GM21381 (cell line): ENCODE measurements at regions not wholly inside any gene's neighbourhood (a gene's known extent, or its start where the extent isn't known, plus 50 kb on each side); places are given as distances from the start of the nearest gene placed in this dataset.

Experiments used
- ATAC-seq: cut with Tn5 transposase; IDR thresholded peaks from one replicate; pipeline ENCODE4 v1.9.1; 2021; ENCODE audit warnings: mild to moderate bottlenecking, moderate library complexity; ENCODE audit not compliant: unreplicated experiment

DNA sequence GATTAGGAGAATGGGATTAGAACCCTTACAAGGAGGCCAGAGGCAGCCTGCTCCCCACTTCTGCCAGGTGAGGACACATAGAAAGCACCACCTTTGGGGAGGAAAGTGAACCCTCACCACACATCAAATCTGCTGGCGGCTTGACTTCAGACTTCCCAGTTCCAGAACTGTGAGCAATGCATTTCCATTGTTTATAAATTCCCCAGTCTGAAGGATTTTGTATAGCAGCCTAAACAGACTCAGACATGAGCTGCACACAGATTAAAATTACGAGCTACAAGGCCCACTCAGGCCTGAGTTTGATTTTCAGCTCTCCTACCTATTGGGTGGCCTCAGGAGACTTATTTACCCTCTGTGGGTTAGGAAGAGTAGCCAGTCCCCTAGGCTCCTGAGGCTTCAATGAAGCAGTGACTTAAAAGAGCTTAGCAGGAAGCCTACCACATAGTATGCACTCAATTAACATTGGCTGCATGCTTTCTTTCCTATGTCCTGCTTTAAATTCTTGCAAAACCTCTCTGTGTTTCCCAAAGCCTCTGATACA is 350.7 kb upstream of the ZMIZ1 start:
- ATAC-seq: no peak

DNA sequence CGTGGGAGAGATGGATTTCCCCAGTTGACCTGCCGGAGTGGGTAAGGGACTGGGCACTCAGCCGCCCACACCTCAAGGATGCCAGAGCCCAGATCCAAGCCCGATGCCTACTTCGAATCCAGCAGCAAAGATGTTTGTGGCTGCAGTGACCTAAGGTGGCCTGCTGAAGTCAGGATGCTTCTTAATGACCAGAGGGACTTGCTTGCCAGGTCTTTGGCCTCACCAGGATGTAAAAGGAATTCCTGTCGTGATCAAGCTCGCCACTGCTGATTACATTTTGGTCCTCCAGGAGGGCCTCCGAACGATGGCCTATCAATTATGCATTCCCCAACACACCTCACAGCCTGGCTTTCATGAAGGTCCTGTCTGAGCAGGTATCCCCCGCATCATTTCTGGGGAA is 349.5 kb upstream of the ZMIZ1 start:
- no peak for ATAC-seq

DNA sequence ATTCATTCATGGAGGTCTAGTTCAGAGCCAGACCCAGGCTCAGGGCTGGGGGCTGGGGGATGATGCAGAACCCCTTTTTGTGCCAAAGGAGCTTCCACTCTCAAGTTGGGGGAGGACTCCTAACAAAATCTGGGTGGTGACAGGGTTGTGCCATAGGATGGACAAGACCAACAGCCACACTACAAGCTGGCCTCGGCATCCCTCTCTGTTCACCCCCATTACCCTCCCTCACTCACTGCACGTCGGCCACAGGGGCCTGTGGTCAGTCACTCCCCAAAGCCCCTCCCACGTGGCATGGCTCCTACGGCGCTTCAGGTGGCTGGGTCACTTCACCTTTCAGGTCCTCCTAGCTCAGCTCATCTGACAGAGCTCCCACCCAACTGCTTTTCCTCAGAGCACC is 348.7 kb upstream of the ZMIZ1 start:
- ATAC-seq: no peak

DNA sequence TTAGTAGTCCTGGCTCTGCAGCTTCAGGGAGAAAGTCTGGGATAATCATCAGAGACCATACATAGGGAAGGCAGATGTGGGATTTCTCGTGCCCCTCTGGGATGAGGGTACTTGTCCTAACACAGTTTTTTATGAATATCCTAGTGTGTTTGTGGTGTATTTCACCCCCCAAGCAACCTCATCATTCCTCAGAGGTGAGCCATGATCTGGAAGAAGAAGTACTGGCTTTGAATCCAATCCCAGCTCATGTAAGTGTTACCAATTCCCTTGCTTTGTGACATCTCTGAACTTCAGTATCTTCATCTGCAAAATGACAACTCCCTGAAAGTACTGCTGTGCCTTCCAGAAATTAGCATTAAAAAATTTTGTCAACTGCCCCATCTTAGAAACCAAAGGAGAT is 347.5 kb upstream of the ZMIZ1 start:
- no peak for ATAC-seq

DNA sequence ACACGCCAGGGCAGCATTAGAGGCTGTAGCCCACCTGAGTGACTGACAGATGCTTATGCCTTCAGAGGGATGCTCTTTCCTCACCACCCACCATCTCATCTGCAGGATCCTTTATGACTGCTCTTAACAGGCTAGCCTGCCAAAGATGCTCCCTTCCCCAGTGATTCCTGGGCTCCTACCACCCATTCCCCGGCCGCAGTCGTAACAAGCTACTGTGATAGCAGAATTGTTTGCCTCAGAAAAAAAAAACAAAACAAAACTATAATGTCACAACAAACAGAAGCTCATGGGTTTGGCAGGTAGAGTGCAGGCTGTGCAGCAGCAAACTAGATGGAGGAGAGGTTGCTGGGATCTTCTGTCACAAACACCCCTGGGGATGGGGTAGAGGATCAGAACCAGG is 343.9 kb upstream of the ZMIZ1 start:
- no peak for ATAC-seq

DNA sequence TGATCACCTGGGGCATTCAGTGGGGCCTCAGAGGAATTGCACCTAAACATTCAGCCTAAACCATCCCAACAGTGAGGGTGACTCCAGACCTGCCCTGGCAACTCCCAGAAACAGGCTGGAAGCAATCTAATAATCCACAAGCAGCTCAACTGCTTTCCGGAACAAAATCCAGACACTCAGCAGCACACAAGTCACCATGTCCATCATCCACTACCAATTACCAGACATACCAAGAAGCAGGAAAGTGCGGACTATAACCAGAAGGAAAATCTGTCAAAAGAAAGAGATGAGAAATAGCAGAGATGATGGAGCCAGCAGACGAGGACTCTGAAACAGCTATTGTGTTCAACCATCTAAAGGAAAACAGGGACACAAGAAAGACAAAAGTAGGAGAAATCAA is 342.6 kb upstream of the ZMIZ1 start:
- no peak for ATAC-seq

DNA sequence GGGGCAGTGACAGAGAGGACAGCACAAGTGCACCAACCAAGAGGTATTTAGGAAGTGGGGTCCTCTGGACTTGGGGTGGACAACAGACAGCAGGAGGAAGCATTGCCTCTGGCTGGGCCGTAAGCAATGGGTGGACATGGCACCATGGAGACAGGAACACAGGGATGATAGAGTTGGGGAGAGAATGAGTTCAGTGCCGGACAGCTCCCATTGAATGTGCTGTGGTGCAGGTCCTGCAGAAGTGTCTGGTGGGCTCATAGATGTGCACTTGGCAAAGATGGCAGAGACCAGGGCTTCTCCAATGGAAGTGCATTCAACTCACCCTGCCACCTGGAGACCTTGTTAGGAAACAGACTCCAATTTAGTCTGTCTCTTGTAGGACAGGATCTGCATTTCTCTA is 341.5 kb upstream of the ZMIZ1 start:
- ATAC-seq: no peak

DNA sequence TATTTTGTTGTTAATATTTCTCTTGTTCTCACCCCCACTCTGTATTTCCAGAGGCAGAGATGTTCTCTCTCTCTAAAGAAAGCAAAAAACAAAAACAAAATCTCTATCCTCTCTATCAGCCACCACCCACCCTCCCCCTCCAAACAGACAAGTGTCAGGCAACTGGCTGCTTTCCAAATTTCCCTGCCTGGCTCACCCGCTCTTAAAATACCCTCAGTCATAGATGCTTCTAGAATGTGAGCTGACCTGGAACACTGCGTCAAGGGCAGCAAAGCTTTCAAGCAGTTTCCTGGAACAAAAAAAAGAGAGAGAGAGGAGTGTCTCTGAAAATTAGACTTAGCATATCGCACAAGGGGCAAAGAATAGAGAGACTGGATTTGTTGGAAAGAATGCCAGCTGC is 341.0 kb upstream of the ZMIZ1 start:
- ATAC-seq: no peak

DNA sequence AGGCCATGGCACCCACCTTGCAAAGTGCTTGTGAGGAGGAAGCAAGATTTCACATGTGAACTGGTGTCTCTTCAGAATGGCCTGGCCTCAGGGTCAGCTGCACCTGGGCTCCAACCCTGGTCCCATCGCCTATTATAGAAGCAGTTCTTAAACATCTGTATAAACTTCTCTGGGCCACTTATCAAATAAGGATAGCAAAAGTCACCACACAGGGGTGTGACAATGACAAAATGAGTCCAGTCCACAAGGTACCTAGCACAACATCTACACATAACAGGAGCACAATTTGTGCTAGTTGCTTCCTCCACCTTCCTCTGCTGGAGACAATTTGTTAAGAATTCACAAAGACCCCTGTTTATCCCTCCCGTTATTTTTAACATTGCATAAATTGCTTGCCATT is 340.6 kb upstream of the ZMIZ1 start:
- ATAC-seq: no peak

DNA sequence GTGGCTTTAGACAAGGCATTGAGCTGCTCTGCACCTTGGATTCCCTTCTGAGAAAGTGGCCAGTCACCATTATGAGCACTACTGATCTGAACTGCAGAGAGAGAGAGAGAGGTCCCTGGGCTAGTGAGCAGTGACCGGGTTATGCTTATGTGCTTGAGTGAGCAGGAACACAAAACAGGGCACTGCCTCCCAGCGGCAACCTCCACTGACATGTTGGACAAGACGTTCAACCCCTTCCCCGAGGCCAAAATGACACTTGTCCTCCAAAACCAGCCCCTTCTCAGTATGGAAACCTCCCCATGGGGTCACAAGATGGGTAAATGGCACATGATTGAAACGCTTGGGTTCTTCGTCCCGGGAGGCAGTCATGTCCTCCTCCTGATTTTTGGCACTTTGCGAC is 339.4 kb upstream of the ZMIZ1 start:
- no peak for ATAC-seq

DNA sequence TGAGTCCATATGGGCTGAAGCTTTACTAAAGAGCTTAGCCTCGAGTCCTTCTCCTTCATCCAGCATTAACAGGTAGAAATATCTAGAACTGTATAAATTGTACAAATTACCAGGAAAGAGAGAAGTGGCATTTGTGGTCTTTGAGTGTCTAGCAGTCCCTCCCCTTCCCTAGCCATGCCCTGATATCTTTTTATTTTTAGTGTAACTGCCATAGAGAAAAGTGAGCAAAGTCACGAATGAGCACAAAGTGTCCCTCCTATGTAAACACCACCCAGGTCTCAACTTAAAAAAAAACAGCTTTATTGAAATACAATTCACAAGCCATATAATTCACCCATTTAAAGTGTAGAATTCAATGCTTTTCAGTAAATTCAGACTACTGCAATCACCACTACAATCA is 339.0 kb upstream of the ZMIZ1 start:
- ATAC-seq: no peak

DNA sequence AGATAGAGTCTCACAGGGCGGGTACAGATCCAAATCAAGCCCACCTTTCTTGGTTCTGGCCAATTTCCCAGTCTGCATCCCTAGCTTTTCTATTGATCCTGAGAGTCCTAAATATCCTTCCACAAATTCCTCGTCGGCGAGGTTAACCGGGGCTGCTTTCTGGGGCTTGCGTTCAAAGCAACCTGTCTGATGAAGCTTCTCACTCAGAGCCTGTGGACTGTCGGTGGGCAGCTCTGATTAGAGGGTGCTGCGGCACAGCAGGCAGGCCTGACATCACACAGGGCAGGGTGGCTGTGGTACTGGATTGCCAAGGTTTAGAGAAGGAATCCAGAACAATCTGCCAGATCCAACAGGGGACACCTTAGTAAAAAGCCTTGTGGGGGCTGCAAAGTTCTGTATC is 338.0 kb upstream of the ZMIZ1 start:
- ATAC-seq: no peak

DNA sequence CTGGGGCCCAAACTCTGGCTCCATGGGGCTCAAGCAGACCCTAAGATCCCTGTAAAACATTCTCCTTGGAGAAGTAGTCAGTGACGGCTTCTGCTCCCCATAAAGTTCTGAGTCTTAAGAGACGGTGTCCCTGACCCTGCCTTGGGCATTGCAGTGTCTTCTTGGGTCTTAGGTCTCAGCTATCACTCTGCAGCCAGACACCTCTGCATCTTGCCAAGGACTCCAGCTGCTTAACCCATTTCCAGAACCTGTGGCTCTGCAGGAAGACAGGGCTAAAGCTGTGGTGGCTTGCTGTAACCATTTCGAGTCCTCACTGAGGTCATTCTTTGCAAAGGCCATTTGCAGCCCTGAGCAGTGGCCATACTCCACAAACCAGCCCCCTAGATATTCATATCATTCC is 337.1 kb upstream of the ZMIZ1 start:
- ATAC-seq: no peak

DNA sequence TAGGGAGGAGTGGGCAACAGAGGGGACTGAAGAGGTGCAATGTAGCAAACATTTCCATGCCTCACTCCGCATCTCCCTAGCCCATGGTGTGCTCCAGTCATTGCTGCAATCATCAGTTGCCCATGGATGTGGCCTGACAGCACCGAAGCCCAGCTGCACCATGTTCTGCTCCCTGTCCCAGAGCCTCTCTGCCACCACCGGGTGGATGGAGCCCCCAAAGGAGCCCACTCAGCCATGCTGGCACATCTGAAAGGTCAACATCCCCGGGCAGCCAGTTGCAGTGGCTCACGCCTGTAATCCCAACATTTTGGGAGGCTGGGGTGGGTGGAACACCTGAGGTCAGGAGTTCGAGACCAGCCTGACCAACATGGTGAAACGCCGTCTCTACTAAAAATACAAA is 336.4 kb upstream of the ZMIZ1 start:
- ATAC-seq: no peak

DNA sequence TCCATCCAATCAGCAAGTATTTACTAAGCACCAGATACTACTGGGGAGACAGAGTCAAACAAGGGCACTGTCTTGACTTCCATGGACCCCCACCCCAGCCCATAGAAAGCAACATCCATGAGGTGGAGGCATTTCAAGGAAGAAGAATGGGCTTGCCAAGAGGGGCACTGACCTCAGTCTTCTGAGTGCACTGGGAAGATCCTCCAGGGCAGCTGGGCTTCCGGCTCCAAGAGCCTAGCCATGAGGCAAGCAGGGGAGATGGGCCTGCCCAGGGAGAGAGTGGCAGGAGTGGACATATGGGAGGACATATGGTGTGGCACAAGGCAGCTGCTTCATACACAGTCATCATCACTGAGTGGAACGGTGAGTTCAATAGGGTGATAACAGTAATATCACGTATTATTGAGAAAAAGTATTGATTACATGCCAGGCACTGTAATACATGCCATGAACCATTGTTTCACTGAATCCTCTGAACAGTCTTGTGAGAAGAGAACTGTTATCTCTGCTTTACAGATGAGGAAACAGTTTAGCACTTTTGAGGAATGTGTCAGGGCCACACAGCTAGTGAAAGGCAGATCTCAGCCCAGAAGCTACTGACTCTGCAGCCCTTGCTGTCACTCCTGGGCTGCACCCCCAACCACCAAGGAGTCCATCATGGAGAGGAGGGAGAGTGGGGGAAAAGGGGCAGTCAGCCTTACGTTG is 331.7 kb upstream of the ZMIZ1 start:
- no peak for ATAC-seq

DNA sequence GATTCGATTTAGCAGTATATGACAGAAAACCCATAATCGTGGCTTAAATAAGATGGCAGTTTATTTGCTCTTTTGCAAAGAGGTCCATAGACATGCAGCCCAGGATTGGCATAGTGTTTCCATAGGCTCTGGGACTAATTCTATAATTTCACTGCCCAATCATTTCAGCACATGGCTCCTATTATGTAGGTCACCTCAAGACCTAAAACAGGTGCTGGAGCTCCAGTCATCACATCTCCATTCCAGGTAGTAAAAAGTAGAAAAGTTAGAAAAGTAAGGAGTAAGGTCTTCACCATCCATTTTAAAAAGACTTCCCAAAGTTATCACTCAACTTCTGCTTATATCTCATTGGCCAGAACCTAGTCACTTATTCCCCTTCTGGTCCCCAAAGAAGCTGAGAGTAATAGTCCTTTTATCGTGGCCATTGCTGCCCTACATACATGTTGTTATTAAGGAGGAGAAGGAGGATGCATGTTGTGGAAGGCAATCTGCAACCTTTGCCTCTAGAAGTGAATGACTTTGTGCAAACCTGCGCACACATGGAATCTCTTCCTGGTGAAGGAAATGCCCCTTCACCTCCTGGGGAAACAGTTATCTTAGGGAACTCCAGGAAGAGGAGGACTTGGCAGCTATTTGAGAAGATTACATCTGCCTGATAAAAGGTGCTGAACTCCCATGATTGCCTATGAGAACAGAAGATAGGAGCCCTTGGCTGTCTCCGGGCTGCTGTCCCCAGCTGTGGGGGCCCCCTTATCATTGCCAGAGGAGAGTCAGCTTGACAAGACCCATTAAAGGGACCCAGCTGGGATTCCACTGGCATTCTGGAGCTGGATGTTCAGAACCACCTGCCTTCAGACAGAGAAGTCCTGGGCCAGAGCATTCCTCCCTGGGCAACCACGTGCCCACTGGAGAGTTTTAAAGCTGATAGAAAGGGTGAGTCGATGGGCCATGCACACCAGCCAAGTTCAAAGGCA is 330.6 kb upstream of the ZMIZ1 start:
- no peak for ATAC-seq

DNA sequence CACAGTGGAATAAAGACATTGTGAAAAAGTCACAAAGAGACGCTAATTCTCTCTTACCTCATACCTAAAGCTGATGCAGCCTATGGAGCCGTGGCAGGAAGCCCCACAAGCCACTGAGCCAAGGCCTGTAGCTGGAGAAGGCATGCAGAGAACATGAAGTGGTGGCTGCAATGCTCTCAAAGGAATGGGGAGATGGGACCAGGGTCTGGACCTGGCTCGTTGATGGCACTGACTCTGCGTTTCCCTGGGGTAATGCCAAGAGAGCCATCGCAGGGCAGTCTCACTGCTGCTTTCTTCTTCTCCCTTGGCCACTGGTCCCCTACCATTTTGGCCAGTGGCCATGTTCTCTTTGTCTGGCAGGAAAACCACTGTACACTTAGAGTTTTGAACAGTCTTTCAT is 329.9 kb upstream of the ZMIZ1 start:
- ATAC-seq: no peak

DNA sequence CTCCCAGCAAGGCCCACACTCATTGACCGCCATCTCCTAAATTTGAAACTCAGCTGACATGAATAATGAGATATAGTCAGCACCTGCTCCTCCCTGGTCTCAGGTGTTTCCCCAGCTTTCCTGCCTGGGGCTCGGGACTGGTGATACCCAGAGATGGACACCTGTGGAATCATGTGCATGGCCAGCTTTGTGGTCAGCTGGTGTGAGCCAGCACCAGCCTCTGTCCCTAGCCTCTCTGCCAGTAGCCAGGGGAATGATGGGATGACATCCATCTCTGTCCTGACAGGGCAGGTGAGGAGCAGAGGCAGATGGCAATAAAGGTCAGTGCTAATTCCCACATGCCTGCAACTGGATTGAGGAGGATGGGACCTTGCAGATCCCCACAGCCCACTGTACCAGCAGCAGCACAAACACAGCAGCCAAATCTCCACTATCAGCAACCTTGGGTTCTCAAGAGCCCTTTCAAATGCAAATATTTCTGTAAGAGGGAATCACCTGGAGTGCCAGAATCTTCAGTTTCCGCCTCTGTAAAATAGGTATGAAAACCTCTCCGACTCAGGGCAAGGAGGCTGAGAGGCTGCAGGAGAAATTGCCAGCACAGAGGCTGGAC is 329.2 kb upstream of the ZMIZ1 start:
- no peak for ATAC-seq

DNA sequence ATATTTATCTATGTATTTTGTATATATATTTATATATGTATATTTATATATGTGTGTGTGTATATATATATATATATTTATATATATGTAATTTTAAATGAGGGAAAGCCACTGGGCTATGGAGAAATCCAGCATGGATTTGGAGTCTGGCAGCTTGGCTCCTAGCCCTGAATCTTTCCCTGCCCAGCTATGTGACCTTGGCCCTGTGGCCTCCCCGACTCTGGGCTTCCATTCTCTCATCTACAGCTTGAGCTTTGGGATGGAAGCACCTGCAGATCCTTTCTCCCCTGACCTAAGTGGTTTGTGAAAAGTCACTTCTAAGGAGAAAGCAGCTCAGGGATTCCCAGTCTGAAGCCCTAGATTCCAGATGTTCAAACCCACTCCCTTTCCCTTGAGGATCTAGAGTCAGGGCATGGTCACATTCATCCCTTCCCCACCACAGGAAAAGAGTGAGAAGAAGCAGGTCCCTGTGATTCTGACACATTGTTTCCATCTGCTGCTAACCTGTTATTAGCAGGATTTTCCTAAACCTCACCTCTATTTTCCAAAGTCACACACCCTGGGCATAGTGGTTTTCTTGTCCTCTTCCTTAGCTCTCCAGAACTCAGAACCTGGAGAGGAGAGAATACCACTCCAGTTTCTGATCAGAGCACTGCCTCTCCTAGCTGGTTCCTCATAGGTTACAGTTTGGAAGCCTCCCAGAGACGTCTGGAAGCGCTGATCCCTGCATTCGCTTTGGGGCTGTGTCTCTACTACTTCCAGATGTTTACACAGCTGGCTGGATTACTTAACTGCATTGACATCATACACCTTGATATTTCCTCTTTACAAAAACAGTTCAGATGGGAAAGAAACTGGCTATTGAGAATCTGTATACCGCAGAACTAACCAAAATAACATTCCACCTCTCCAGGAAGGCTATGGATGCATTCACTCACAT is 327.5 kb upstream of the ZMIZ1 start:
- ATAC-seq: no peak

DNA sequence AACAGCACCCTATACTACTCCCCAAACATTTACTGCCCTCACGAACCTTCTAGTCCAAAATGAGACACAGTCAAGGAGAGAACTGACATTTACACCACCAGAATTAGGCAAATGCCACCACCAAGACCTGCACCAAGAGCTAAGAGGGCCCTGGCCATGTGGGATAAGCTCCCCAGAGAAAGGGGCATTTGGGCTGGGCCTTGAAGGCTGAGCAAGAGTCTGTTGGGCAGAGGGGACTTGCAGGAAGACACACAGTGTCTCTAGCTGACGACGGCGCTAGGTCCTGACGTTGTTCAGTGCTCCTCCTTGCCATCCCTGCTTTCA is 326.4 kb upstream of the ZMIZ1 start:
- ATAC-seq: no peak
